ENCODE measurements at regions not wholly inside any gene's neighbourhood (a gene's known extent, or its start where the extent isn't known, plus 50 kb on each side); places are given as distances from the start of the nearest gene placed in this dataset.

DNA sequence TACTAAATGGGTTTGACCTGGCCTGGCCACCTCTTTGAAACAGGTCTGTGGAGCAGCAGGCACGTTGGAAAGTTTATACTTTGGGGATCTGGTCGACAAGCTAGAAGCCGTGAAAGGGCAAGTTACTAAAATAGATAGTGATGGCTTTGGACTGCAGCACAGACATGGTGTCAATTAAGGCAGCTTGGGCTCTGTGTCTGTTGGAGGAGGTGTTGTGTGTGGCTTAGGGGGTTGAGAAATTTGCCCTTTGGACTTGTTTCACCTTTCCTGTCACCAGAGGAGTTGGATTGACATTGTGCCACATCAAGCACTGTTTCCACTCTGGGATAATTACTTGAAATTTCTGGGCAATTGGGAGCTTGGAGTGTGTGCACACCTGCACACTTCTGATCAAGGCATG is 251.8 kb upstream of the MKI67 start:
- no peak for DNase-seq

DNA sequence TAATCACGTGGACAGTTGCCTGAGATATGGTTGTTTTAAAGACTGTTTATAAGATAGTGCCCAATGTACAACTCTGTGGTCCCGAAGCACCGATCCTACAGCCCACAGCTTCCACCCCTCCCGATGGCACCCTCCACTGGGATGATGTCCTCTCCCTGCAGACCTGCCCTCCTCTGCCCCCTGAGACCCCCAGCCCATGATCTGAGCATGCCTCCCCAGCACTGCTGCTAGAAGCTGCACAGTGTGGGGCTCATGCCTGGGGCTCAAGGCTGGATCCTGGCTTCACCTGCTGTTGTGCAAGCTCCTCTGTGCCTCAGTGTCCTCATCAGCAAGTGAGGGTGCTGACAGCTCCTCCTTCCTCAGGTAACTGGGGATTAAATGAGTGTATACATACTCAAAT is 254.7 kb upstream of the MKI67 start:
- DNase-seq, result no peak

DNA sequence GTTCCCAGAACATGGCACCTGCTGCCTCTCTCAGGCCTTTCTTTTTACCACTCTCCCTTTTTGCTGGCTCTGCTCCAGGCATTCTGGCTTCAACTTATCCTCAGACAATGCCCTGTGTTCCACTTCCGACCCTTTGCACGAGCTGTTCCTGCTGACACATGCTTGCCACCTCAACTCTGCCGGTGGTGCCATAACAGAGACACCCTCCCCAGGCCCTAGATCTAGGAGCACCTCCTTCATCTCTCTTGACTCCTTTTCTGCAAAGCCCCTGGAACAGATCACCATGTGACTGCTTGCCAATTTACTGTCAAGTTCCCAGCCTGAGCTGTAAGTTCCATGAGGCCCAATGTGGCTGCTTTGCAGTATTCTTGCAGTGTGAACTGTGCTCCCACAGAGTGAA is 256.0 kb upstream of the MKI67 start:
- DNase-seq, result no peak

DNA sequence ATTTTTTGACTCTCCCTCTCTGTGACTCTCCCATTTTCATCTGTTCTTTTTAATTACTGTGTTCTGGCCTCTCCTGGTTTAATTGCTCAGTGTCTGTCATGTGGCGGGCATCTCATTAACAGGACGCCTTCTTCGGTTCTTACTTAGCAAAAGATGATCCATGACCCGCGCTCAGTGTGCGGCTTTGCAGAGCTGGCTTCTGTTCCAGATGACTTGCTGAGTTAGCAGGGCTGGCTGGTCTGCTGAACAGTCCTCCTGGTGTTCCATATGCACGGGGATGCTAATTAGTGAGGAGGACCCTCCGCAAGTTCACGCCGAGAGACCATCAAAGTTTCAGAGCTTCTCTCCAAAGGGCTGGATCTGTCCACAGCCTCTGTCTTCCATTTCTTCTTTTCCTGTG is 258.6 kb upstream of the MKI67 start:
- no peak for DNase-seq

DNA sequence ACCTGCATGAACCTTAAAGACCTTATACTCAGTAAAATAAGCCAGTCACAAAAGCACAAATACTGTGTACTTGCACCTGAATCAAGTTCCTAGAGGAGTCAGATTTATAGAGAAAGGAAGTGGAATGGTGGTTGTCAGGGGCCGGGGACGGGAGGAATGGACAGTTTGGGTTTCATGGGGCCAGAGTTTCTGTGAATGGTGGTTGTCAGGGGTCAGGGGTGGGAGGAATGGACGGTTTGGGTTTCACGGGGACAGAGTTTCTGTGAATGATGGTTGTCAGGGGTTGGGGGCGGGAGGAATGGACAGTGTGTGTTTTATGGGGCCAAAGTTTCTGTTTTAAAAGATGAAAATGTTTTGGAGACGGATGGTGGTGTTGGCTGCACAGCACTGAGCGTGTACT is 260.0 kb upstream of the MKI67 start:
- no peak for DNase-seq

DNA sequence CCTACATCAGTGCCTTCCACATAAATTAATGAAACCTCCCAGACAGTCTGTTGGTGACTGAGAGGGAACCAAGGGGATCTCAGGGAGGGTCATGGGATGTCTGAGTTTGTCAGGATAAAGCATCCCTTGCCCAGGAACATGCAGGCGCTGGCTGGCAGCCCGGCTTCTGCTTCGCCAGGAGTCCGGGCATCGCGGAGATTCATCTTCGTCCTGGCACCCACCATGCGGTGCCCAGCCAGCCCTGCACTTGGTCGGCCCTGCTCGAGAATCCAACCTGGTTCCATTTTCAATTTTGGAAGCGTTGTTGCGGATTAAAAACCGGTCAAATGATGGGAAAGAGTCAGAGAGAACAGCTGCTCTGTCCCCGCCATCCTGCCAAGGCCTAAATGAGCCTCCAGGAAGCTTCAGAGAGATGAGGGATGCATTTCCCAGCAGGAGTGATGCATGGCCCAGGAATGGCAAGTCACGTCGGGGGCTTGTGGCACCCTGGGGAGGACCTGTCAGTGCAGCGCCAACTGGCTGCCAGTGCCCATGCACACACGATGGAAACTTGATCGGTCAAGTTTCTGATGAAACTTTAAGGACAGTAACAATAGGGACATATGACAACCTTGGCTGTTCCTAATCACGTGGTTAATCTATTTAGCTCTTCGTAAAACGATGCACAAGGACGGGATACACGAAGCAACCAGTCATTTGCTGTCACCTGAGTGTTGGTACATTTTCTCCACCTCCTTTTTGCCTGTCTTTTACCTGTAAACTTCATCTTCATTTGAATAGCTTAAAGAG is 260.8 kb upstream of the MKI67 start:
- no peak for DNase-seq

DNA sequence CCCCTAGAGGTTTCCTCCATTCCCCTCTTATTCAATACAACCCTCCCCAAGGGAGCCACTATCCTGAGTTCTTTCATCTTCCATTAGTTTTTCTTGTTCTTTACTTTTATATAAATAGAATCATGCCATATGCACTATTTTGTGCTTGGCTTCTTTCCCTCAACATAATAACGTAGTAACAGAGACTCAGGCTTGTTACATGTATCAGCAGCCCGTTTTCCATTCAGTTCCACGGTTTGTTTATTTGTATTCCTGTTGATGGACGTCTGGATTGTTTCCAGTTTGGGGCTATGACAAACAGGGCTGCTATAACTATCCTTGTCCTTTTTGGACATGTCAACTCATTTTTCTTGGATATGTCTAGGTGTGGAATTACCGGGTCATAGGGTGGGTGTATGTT is 264.4 kb upstream of the MKI67 start:
- DNase-seq, result no peak

DNA sequence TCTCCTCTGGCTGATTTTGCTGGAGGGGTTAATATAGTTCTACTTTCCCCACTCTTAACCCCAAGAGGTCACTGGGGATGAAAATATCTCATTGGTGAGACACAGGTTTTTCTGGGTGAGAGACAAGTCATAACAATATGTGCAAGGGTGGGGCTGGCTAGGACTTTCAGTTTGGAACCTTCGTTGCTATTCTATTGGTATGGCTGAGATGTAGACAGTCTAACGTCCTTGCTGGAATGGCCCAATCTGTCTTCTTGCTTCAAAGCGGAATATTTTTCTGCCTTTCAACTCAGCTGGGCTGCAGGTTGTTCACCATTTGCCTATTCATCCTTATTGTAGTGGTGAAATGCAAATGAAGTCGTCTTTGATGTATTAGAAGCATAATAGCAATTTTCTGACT is 267.3 kb upstream of the MKI67 start:
- no peak for DNase-seq

DNA sequence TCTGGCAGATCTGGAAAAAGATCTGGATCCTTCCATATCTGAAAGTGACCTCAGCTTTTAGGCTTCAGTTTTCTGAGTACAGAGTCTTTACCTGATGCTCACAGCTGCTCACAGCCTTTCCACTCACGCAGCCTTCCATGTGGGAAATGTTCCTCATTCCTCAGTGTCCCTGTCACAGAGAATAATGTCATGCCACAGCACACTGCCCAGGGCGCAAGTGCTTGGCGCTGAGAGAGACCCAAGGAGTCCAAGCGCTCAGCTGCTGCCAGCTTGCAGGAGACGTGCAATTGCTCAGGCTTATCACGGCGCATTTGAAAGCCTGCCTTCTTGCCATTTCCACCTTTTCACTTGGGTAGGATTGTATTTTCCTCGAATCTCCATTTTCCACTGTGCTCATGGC is 271.9 kb upstream of the MKI67 start:
- no peak for DNase-seq

DNA sequence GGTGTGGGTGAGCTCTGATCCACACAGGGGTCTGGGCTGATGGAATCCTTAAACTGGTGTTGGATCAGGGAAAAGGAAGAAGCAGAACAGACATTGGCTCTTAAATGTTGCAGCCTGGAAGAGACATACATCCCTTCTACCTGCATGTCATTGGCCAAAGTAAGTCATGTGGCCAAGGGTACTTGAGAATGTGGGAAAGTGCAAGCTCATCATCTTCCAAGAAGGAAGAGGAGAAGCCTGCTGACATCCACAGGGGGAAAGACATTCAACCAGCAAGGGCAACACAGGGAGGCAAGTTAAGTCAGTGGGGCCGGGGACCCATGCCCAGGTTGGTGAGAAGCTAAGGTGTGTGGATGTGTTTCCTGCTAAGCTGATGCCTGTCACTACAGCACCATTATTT is 272.8 kb upstream of the MKI67 start:
- DNase-seq, result no peak

DNA sequence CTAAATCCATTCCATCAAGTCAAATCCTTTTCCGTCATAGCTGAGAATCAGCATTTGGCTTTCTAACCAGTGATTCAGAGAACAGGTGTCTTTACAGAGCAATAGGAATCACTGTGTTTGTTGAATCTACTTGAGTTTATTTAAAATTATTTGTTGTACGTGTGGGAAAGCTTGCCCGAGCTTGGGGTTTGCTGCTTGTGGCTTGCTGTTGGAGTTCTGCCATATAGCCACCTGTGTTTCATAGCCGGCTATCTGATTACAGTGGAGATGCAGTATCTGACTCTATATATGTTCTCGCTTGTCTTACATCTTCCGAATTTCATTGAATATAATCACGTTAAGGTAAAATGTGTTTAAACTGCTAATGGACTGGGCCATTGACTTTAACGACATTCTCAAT is 274.3 kb upstream of the MKI67 start:
- DNase-seq, result no peak

DNA sequence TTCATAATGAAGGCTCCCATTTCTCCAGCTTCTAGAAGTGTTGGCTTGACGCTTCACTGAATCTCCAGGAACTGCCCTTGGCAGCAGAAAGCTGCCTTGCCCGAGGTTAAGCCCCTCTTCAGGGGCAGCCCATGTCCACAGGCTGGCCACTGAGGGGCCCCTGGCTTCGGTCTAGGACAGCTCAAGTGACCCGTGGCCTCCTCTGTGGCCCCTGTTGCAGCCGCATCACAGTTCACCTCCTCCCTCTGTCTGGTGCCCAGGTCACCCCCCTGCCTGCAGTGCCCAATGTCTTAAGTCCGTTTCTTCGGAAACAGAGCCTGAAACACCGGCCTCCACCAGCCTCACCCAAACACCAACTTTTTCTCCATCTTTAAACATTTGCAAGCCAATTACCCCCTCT is 279.2 kb upstream of the MKI67 start:
- no peak for DNase-seq

DNA sequence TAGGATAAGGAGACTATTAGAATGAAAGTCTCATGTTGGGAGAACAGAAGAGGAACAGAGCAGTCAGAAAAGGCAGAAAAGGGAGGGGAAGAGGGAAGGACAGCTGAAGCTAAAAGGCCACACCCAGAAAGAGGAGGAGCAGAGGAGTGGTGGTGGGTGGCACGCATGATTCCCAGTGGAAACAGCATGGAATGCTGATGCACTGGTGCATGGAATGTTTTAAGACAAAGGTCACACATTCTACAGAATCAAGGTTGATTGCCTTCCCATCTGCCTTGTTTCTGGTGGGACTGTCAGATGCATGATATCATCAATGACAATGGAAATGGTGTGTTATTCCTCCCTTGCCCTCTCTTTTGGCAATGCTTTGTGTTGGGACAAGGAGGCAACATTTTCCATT is 285.4 kb upstream of the MKI67 start:
- DNase-seq, result no peak

DNA sequence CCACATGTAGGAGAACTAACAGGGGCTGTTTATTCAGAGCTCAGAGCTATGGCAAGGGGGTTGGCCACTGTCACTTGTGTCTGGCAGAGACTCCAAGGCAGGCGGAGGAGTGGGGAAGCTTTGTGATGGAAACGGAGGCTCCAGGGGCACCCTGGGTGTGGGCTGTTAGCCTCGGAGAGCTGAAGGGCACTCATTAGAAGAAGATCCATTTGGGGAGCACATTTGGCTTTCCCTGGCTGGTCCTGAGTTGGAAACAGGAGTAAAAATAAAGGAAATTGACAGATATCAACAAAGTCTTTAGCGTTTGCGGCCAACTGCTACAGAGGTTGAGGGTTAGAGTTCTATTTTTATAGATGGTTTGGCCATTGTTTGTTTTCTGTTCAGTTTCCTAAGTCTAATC is 288.3 kb upstream of the MKI67 start:
- no peak for DNase-seq

DNA sequence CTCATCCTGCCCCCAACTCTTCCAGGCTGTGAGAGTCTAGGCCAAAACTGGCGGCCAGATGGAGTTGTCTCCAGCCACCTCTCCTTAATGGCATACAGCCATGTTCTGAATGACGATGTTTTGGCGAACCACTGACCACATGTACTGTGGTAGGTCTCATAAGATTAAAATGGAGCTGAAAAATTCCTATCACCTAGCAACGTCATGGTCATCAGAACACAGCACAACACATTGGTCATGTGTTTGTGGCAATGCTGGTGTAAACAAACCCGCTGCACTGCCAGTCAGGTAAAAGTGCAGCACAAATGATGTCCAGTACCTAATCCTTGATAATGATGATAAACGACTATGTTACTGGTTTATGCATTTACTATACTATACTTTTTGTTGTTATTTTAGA is 290.0 kb upstream of the MKI67 start:
- no peak for DNase-seq

DNA sequence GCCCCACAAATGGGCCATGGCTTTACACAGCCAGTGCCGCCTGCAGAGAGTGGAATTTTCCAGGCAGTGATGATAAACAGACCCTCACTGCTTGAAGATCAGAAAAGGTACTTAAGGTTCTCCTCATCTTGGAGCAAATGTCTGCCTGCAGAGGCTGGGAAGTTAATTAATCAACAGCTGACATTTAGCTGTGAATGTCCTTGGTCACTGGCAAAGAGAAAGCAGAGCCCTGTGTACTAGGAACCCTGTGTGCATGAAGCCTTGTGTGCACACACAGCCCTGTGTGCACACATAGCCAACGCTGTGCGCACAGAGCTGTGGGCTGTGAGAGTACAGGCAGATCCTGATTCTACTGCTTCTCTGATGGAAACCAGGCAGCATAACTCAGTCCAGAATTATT is 291.6 kb upstream of the MKI67 start:
- no peak for DNase-seq

DNA sequence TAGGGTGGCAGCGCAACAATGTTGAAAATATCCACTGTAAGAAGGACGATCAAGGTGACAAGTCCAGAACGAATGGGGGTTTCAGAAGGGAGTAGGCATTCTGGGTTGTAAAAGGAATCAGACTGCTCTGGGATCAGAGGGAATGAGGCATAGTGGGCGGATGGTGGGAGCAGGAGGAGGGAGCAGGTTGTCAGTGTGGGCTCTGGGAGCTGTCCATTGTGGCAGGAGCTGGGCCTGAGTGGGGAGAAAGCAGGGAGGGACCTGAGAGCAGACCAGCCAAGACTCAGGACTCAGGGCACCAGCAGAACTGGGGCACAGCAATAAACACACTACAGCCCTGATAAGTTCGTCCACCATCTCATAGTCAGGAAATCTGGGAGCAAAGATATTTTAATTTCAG is 292.6 kb upstream of the MKI67 start:
- no peak for DNase-seq

DNA sequence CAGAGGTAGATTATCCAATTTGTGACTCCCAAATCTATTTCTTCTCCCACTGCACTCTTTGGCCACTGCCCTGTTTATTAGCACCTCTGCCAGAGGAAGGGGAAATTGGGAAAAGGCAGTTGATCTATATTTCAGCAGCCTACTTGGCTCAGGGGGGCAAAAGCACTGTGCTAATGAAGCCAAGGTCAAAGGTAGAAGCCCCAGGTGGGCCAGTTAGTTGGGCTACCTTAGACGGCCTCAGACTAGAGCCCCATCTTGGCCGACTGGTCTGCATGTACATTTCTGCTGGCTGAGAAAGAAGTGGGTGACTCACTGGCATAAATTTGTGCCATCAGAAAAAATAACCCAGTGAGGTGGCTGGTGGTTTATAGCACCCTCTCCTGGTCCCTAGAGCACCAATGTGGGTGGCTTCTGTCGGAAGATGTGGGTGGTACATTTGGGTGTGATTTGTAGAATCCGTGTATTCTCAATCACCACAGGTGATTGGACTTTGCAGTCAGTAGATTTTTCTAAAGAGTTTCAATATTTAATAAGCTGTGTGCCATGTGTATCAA is 293.3 kb upstream of the MKI67 start:
- DNase-seq, result no peak

DNA sequence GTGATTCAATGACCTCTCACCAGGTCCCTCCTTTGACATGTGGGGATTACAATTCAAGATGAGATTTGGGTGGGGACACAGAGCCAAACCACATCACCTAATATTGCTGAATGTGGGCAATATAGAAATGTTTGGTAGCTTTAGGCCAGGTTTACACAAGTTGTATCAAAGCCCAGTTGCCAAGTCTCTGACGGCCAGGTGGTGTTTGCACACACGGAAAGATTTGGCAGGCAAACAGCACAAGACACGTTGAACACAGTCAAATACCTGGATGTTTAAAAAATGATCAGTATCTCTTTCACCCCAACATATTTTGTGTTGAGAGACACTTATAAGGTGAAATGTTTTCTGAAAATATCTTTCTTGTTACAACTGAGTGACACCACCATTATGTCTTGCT is 294.4 kb upstream of the MKI67 start:
- DNase-seq, result no peak

DNA sequence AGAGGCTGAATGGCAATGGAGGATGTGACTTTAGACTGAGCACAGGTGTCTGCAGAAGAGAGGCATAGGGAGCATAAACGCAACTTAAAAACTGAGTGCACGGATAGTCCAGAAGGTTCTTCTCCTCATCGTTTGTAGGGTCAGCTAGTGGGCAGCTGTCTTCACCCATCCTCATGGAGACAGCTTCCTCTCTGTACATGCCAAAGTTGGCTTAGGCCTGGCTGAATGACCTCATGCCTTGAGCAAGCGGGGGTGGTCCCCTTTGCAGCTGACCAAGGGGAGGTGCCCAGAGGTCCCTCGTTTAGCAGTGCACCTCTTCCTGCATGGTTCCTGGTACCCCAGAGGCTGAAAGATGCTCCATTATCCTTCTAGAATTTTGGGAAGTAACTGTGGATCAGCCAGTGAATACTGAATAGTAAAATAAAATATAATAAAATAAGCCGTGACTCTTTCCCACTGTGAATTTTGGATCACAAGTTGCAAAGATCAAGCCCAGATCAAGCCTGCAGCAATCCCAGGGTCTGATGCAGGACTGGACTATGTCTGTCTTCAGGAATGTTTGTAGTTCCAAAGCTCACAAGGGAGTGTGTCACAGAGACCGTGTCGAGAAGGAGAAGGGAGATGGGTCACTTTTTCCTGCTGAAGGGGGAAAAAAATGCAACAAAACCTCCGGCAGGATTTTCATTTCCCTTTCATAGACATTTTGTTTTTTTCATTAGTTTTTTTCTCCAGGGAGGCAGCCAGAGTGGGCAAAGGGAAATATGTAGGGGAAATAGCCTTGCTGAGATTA is 295.3 kb upstream of the MKI67 start:
- no peak for DNase-seq

DNA sequence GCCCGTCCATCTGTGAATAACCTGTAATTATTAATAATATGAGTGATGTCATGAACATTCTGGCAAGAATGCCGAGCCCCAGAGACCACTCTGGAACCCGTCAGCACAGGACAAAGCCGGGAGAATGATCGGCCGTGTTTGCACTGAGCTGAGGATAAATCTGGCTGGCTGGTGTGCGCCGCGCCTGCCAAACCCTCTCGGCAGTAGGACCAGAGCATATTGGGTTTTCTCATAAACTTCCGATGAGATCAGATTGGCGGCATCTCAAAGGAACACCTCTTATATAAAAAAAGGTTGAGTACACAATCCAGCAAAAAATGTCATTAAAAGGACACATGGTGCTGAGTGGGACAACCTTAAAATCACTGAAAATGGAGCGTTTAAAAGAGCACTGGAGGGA is 296.0 kb upstream of the MKI67 start:
- no peak for DNase-seq

DNA sequence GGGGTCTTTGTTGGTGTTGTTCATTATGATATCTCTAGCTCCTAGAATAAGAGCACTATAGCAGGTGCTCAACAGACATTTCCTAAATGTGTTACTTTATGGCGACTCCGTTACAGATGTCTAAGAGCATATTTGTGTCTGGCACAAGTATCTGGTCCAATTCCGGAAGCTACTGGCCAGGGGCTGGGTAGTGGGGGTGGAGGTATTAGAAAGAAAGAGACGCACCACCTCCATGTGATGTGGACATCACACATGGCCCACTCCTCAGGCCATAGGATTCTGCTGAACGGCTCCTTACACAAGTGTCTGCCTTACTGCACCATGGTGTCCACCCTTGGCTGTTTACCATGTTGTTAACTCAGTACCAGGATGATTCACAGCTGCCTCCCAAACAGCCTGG is 296.8 kb upstream of the MKI67 start:
- DNase-seq, result no peak

DNA sequence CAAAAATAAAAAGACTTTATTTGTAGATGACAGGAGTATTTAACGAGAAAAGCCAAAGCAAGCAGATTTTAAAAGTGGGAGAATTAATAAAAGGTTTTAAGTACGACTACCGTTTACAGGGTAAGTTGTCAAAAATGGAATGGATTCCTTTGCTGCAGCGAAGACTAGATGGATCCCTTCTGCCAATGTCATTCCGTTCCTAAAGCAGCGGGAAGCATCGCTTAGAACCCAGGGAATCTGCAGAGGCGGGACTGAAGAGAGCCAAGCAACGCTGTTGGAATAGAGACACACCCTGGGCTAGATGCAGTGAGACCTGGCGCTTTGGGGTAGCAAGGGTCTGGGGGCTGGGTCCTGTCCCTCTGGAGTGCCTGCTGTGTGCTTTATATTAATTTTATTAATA is 303.1 kb upstream of the MKI67 start:
- DNase-seq, result no peak

DNA sequence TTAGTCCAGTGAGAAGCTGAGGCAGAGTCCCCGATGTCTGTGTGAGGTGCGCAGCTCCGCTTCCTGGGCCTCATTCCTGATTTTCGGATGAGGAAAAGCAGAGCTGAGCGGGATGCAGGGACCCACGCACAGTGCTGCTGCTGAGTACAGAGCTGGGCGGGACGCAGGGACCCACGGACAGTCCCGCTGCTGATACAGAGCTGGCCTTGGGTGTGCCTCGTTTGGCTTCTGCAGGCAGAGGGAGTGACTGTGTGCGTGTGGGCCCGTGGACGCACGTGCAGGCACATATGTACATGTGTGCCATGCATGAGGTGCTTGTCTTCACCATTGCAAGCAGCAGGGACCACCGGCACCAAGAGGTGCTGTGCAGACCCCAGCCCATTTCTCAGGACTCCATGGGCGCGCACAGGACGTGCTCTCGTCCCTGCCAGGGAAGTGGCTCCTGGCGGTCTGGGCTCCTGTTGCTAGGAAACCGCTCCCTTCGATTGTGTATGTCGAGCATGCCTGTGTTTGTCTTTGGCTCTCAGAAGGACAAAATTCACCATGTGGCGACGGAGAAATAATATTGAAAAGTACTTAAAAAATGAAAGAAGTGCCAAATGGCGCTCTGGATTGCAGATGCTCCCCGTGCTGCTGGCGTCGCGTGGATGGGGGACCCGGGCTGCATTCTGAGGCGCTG is 303.8 kb upstream of the MKI67 start:
- no peak for DNase-seq
